HFFc6 (cell line): ENCODE measurements at regions not wholly inside any gene's neighbourhood (a gene's known extent, or its start where the extent isn't known, plus 50 kb on each side); places are given as distances from the start of the nearest gene placed in this dataset.

Experiments used
- DNase-seq: peaks from one replicate; pipeline ENCODE4 v3.0.0-alpha.2; 2018
- H3K27ac Mint-ChIP-seq: 2 replicates; pipeline ENCODE4 v1.8.0; 2020; ENCODE audit warnings: mild to moderate bottlenecking, mixed read lengths
- H3K27me3 Mint-ChIP-seq: 2 replicates; pipeline ENCODE4 v1.8.0; 2021; ENCODE audit warnings: mild to moderate bottlenecking, moderate library complexity, mixed read lengths; ENCODE audit not compliant: insufficient read depth
- H3K36me3 Mint-ChIP-seq: 2 replicates; pipeline ENCODE4 v1.8.0; 2021; ENCODE audit warnings: low read depth, mixed read lengths
- H3K4me1 Mint-ChIP-seq: 2 replicates; pipeline ENCODE4 v1.8.0; 2020; ENCODE audit warnings: low read depth, mixed read lengths
- H3K4me3 Mint-ChIP-seq: 2 replicates; pipeline ENCODE4 v1.8.0; 2020; ENCODE audit warnings: mild to moderate bottlenecking, moderate library complexity, mixed read lengths
- H3K9me3 Mint-ChIP-seq: 2 replicates; pipeline ENCODE4 v1.8.0; 2020; ENCODE audit warnings: mild to moderate bottlenecking, mixed read lengths
- TF ChIP-seq, protein P1 (sequence below): fragments of 200-600 bp; sonication (generic); IDR thresholded peaks from 2 replicates; pipeline ENCODE4 v1.5.0; 2021; ENCODE audit warnings: antibody characterized with exemption, mild to moderate bottlenecking

DNA sequence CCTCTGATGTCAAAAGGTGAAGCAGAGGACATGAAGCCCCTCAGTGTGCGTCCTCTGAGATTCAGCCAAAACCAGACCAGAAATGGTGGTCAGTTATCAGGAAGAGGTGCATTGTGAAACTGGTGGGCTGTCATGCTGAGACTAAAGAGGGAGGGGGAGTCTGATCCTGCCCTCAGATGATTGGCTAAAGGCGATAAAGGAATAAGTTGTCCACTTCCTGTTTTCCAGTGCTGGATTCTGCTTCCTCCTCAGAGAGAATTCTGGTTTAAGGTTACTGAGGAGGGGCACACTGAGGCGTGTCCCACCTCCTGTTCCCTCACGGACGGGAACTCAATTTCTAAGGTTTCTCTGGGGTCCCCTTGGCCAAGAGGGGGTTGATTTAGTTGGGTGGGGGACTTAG is 97.0 kb upstream of the UBE3A start:
- Mint-ChIP-seq H3K4me1 (no peaks in the 10 kb centered on the region), H3K9me3 (no peaks in the 10 kb centered on the region), H3K27me3 (peaks cover 17% of the 10 kb centered on the region), H3K27ac (no peak overlapping the region), H3K36me3 (no peaks in the 10 kb centered on the region), H3K4me3 (no peak overlapping the region)
- TF ChIP-seq, protein P1, sequence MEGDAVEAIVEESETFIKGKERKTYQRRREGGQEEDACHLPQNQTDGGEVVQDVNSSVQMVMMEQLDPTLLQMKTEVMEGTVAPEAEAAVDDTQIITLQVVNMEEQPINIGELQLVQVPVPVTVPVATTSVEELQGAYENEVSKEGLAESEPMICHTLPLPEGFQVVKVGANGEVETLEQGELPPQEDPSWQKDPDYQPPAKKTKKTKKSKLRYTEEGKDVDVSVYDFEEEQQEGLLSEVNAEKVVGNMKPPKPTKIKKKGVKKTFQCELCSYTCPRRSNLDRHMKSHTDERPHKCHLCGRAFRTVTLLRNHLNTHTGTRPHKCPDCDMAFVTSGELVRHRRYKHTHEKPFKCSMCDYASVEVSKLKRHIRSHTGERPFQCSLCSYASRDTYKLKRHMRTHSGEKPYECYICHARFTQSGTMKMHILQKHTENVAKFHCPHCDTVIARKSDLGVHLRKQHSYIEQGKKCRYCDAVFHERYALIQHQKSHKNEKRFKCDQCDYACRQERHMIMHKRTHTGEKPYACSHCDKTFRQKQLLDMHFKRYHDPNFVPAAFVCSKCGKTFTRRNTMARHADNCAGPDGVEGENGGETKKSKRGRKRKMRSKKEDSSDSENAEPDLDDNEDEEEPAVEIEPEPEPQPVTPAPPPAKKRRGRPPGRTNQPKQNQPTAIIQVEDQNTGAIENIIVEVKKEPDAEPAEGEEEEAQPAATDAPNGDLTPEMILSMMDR: no peak
- DNase-seq: no peak

- Mint-ChIP-seq H3K4me1 (no peaks in the 10 kb centered on the region), H3K36me3 (no peaks in the 10 kb centered on the region), H3K27me3 (peaks cover 15% of the 10 kb centered on the region), H3K27ac (no peak overlapping the region), H3K9me3 (no peaks in the 10 kb centered on the region), H3K4me3 (no peak overlapping the region)
- TF ChIP-seq, protein P1: no peak
- DNase-seq: no peak
Observed at GRCh38 chr15:25534293-25534692, 95.5 kb upstream of the UBE3A start.

GRCh38 chr15:25532269-25533140 is 93.7 kb upstream of the UBE3A start:
- H3K4me3 Mint-ChIP-seq: no peak overlapping the region
- no peak overlapping the region for H3K27ac Mint-ChIP-seq
- H3K9me3 Mint-ChIP-seq: no peaks in the 10 kb centered on the region
- no peaks in the 10 kb centered on the region for H3K4me1 Mint-ChIP-seq
- no peak for DNase-seq
- H3K36me3 Mint-ChIP-seq: no peaks in the 10 kb centered on the region
- peaks cover 8% of the 10 kb centered on the region for H3K27me3 Mint-ChIP-seq
- TF ChIP-seq, protein P1: no peak

GRCh38 chr15:25529774-25530173 is 91.0 kb upstream of the UBE3A start:
- Mint-ChIP-seq H3K4me3 (no peak overlapping the region), H3K27ac (no peak overlapping the region), H3K36me3 (no peaks in the 10 kb centered on the region), H3K27me3 (peaks cover 2% of the 10 kb centered on the region; the same call in 1 of the 2 replicates), H3K9me3 (no peaks in the 10 kb centered on the region), H3K4me1 (peaks cover 6% of the 10 kb centered on the region; the same call in 1 of the 2 replicates)
- DNase-seq: no peak
- TF ChIP-seq, protein P1: no peak

DNA sequence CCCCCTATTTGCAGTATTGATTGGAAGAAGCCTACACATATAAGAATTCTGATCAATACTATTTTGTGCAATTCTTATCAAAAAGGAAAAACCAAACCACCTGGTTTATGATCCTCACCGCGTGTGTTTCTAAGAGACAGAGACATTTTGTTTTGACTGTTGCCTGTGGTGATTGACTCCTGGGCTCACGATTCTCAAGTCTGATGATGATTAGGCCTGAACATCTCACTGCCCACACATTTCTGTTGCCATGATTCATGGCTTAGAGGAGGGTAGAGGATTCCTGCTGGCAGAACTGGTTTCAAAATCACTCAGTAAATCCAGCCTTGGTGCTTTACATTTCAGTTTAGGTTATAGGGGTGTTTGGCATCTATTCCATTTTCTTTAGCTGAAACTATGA is 88.3 kb upstream of the UBE3A start:
- H3K4me3 Mint-ChIP-seq: no peak overlapping the region
- no peaks in the 10 kb centered on the region for H3K9me3 Mint-ChIP-seq
- TF ChIP-seq, protein P1: no peak
- no peaks in the 10 kb centered on the region for H3K36me3 Mint-ChIP-seq
- no peak overlapping the region for H3K27ac Mint-ChIP-seq
- H3K27me3 Mint-ChIP-seq: peaks cover 3% of the 10 kb centered on the region; the same call in 1 of the 2 replicates
- no peak for DNase-seq
- peaks cover 6% of the 10 kb centered on the region; the same call in 1 of the 2 replicates for H3K4me1 Mint-ChIP-seq
